DMS53 (cell line): ENCODE measurements at regions not wholly inside any gene's neighbourhood (a gene's known extent, or its start where the extent isn't known, plus 50 kb on each side); places are given as distances from the start of the nearest gene placed in this dataset.
"Not testable (repeated sequence)": the region's sequence is repeated elsewhere in the genome, so short reads cannot be mapped to it uniquely, and the experiment has no call there.

Experiments
- DNase-seq: peaks from one replicate; lab custom pipeline; 2025; lab: John Stamatoyannopoulos, UW

DNA sequence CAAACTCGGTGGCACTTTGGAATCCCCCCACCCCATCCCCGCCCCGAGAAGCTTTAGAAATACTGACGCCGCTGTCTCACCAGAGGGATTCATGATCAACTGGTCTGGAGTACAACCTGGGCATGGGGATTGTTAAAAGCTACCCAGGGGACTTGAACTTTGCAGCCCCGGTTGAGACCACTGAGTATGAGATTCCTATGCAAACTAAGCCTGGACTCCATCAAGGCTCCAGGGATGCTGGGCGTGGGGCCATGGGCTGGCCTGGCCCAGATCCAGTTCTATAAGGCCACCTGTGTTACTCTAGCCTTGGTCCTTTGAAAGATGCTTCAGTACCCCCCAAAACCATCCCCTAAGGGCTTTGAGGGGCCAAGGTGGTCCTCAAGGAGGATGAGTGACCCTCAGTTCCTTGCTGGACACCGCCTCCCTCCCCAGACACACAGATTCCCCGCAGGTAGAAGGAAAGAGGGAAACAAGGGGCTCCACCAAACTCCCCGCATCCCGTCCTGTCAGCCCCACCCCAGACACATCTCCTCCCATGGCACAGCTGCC lies 68.5 kb downstream of the MRPL36 start:
- DNase-seq: no peak

GRCh38 chr5:1730487-1730847 lies 69.2 kb downstream of the MRPL36 start:
- DNase-seq: peak; percentile 20

GRCh38 chr5:1729641-1730486 lies 69.8 kb downstream of the MRPL36 start:
- no peak for DNase-seq

DNA sequence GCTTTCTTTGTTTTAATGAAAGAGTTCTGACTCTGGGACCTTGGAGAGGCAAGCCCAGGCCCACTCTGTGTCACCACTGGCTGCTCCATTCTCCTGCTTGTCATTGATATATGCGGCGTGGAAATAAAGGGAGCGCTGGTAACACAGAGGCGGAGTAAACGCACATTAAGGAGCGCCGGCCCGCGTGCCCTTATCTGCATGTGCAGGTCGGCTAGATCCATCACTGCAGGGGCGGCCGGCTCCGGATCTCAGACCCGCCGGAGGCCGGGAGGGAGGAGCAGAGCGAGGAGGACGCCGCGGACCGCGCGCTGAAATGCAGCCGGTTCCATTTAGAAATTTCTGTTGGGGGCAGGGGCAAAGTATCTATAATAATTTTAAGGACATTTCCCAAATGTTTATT lies 70.8 kb downstream of the MRPL36 start:
- no peak for DNase-seq

DNA sequence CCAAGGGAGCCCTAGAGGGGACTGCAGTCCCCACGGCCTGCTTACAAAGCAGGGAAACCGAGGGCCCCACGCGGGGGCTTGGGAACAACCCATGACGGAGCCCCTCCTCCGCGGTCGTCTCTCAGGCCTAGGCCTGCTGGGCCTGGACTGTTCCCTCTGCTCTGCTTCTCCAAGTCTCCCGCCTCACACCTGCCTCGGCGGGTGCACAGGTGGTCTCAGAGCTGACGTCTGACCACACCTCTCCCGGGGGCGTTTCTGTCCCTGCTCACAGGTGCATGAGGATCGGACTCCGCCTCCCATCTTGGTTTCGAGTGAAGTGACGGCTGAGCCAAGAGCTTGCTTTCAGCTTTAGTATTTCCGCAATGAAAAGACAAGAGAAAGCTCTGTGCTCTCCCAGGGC lies 72.1 kb downstream of the MRPL36 start:
- DNase-seq: no peak

DNA sequence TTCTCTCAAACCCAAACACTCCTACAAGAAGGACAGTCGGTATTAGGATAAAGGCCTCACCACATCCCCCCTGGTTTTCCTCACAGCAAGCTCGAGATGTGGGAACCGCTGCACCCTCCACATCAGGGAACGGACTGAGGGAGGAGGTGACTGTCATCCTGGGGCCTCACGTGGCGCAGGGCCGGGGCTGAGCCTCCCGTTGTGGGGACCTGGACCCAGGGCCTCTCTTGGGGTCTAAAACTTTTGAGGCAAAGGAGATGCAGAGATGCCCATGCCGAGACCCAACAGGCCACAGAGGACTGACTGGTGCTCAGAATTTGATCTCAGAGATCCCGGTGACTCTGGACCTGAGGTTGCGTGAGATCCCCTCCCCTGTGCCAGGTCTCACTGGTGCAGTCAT lies 72.7 kb downstream of the MRPL36 start:
- DNase-seq: no peak

GRCh38 chr5:1726469-1726865 lies 73.2 kb downstream of the MRPL36 start:
- DNase-seq: no peak

DNA sequence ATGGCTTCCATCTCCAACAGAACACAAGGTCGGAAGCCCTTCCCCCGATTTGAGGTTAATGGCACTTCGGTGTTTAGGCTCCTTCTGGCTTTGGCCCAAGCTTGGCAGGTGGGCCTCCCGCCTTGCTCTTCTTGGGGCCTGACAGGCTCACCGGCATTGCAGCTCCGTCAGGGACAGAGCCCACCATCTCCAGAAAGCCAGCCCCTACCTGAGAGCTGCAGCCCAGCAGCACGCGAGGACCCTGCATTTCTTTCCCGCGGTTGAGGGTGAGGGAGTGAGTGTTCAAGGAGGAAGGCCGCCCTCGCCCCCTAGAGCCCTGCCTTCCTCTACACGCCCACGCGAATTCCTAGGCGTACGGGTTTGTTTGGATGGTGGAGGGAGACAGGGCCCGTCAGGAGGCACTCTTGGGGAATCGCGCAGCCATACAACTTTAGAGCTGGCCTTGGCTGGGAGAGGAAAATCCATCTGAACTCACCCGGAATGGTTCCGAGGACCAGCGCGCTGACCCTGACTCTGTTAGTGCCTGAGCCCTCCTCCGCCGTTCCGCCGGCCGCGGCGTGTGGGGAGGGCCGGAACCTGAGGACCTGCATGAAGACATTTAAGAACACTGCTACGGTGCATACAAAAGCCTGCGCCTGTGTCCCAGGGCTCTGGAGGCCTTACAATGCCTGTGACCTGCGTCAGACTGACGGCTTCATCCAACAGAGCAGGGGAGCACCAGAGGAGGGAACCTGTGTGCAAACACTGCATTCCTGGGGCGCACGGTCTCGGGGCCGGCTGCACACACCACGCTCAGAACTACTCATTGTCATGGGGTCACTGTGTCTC lies 73.8 kb downstream of the MRPL36 start:
- DNase-seq: no peak

DNA sequence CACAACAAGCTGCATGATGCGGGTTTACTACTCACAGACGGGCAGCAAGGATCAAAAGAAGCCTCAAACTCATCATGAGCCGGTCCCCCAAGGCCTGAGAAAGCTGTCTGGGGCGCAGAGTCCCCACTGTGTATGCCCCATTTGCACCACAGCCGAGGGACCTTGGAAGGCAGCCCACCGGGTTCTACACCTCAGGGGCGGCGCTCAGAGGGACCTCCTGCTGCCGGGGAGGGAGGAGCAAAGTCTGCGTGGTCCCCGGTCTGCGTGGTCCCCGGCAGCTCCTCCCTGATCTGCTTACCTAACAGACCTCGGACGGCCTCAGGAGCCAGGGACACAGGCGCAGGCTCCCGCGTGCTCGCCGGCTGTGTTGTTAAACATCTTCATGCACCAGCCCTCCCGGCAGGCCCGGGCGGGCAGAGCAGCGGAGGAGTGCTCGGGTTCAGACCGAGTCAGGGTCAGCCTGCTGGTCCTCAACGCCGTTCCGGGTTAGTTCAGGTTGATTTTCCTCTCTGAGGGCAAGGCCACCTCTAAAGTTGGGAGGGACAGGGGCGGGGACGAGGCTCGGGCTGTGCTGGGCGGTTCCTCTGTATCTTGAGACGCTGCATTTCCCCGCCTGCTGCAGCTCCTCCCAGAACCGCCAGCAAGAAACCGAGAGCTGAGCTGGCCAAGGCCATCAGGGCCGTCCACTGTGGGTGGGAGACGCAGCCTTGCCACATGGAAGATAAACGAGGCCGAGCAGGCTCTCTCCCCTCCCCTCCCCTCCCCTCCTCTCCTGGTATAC lies 74.6 kb downstream of the MRPL36 start:
- peak; percentile 28 for DNase-seq

GRCh38 chr5:1723957-1724821 lies 75.4 kb downstream of the MRPL36 start:
- DNase-seq: no peak

- DNase-seq: no peak
These were observed 76.2 kb downstream of the MRPL36 start for GRCh38 chr5:1723476-1723875.

DNA sequence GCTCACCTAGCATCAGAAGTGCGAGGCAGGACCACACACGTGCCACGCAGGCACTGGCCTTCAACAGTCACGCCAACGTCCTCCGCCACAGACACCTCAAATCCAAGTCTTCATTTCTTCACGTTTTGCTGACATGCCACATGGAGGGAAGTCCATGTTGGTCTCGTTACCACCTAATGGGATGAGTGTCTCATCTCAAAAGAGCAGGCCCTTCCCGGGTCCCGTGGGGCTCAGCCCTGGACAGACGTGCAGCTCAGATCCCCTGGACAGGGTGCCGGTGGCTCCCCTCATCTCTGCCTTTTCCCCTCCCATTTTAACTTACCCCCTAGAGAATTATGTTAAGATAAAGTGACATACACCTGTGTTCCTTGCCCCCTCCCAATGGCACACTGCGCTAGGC lies 76.8 kb downstream of the MRPL36 start:
- no peak for DNase-seq

GRCh38 chr5:1720396-1721110 lies 79.1 kb downstream of the MRPL36 start:
- no peak for DNase-seq

GRCh38 chr5:1719860-1720259 lies 79.8 kb downstream of the MRPL36 start:
- DNase-seq: no peak

- peak; percentile 47 for DNase-seq
These were observed 81.0 kb downstream of the MRPL36 start for GRCh38 chr5:1718669-1719068.

DNA sequence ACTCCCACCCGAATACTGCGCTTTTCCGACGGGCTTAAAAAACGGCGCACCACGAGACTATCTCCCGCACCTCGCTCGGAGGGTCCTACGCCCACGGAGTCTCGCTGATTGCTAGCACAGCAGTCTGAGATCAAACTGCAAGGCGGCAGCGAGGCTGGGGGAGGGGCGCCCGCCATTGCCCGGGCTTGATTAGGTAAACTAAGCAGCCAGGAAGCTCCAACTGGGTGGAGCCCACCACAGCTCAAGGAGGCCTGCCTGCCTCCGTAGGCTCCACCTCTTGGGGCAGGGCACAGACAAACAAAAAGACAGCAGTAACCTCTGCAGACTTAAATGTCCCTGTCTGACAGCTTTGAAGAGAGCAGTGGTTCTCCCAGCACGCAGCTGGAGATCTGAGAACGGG lies 89.5 kb downstream of the MRPL36 start:
- not testable (repeated sequence) for DNase-seq

DNA sequence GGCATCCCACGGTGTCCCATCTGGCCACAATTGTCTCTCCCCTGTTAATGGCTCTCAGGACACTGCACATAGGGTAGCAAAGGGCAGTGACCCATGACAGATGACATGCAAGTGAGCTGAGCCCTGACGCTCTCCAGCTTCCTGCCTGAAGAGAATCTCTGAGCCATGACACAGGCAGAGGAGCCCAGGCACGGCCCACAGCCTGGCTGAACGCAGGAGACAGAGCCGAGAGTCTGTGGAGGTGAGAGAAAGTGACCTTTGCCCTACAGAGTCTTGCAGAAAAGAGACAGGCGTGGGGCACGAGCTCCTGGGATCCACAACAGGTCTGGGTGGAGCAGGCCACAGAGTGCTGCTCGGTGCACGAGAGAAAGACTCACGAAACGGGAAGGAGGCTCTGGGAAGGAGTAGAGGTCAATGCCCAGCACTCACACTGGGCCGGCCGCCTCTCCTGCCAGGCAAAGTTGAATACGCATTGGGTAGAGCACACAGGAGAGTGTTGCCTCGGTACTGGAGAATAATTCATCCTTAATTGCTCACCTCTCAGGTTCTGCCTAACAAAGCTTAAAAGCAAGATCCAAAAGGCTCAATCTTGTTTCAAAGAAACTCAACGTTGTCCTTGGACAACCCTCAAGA lies 90.3 kb downstream of the MRPL36 start:
- DNase-seq: no peak

DNA sequence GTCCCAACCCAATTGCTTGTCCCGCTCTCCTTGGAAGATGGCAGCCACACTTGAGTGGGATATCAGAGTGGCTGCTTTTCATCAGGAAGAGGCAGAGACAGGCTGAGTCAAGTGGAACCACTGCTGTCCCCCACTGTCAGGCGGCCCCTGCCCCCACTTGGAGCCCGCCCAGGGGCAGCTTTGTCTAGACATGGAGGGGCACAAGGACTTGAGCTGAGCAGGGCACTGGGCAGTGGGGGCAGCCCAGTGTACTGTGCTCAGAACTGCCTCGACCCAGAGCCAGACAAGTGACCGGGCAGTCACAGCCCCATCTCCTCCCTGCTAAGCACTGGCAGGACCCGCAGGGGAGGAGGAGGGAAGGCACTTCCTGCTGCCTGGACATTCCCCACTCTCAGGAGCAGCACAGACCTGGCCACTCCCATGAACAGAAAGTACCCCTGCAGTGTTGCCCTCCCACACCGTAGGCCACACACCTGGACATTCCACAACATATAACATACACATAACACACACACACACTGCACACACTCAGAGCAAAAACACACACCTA lies 91.0 kb downstream of the MRPL36 start:
- DNase-seq: no peak

GRCh38 chr5:1707467-1707866 lies 92.2 kb downstream of the MRPL36 start:
- no peak for DNase-seq

- no peak for DNase-seq
These were observed 93.2 kb downstream of the MRPL36 start for GRCh38 chr5:1706428-1706827.
